Tibial nerve (tissue), 4 donors: ENCODE measurements at regions not wholly inside any gene's neighbourhood (a gene's known extent, or its start where the extent isn't known, plus 50 kb on each side); places are given as distances from the start of the nearest gene placed in this dataset.

Experiments used
- DNase-seq, 2 donors: peaks; one replicate each; pipeline ENCODE4 v3.0.0-alpha.2; 2019; ENCODE audit warnings: low spot score in 2 of 2
- H3K27ac ChIP-seq, 4 donors: fragments of 200-600 bp; sonication (generic) in 3 of 4; one replicate each; pipeline ENCODE4 v1.5.1; 2017 to 2019; ENCODE audit warnings: mild to moderate bottlenecking in 1 of 4
- H3K27me3 ChIP-seq, 2 donors: fragments of 200-600 bp; sonication (generic) in 1 of 2; one replicate each; pipeline versions ENCODE4 v1.5.1 to v1.6.0; 2017 to 2019
- H3K36me3 ChIP-seq, 3 donors: fragments of 200-600 bp; sonication (generic); one replicate each; pipeline ENCODE4 v1.5.1; 2018 to 2019
- H3K4me1 ChIP-seq, 4 donors: fragments of 200-600 bp; sonication (generic) in 3 of 4; one replicate each; pipeline ENCODE4 v1.5.1; 2017 to 2019
- H3K4me3 ChIP-seq, 4 donors: fragments of 200-600 bp; sonication (generic) in 3 of 4; one replicate each; pipeline ENCODE4 v1.5.1; 2017 to 2019; ENCODE audit warnings: mild to moderate bottlenecking in 1 of 4, moderate library complexity in 1 of 4
- H3K9me3 ChIP-seq, 4 donors: fragments of 200-600 bp; sonication (generic) in 3 of 4; one replicate each; pipeline ENCODE4 v1.5.1; 2017 to 2019
- EP300 ChIP-seq, 2 donors: sonication (generic); formaldehyde crosslinking; IDR thresholded peaks; one replicate each; pipeline ENCODE4 v1.6.1; 2017; ENCODE audit warnings: antibody characterized with exemption in 2 of 2, mild to moderate bottlenecking in 1 of 2
- POLR2A ChIP-seq, 2 donors: fragments of 450-650 bp; IDR thresholded peaks; one replicate each; pipeline ENCODE4 v1.6.1; 2017; ENCODE audit warnings: antibody characterized with exemption in 2 of 2, mild to moderate bottlenecking in 2 of 2, moderate library complexity in 2 of 2
- WGBS, 2 donors: methylation state at CpG; one replicate each; pipeline ENCODE4 v1.1.5; 2018; 5-methylcytosine and 5-hydroxymethylcytosine counted together
- TF ChIP-seq, protein P1 (sequence below), 5 experiments: fragments of 200-600 bp in 3 of 5; fragments of 450-650 bp in 2 of 5; sonication (generic) in 3 of 5; IDR thresholded peaks; one replicate each; pipeline ENCODE4 v1.5.1; 2016 to 2019; ENCODE audit warnings: antibody characterized with exemption in 5 of 5, mild to moderate bottlenecking in 3 of 5, moderate library complexity in 2 of 5

DNA sequence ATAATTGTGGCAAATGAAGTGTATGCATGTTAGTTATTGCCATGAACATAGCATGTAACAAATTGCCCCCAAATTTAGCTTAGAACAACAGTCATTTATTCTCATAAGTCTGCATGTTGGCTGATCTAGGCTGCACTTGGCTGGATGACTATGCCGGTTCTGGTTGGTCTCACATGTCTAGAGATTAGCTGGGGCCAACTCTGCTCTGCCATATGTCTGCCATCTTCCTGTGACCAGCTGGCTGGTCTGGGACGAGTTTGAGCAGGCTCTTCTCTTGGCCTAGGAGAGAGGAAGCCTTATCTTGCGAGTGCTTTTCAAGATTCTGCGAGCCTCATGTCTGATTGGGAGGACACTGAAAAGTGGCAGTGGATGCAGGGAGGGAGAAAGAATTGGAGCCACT is 198.3 kb upstream of the FAM78B start:
- Histone ChIP-seq H3K27ac (no peak overlapping the region), H3K36me3 (no peaks in the 10 kb centered on the region), H3K4me3 (no peak overlapping the region), H3K4me1 (no peaks in the 10 kb centered on the region), H3K27me3 (no peaks in the 10 kb centered on the region), H3K9me3 (no peaks in the 10 kb centered on the region)
- 92% methylated on average over 4 of the region's 4 CpGs for WGBS, 2 donors
- TF ChIP-seq POLR2A (IDR thresholded peaks at IDR 0.05), result no peak
- TF ChIP-seq EP300 (IDR thresholded peaks at IDR 0.05), result no peak
- TF ChIP-seq, protein P1, sequence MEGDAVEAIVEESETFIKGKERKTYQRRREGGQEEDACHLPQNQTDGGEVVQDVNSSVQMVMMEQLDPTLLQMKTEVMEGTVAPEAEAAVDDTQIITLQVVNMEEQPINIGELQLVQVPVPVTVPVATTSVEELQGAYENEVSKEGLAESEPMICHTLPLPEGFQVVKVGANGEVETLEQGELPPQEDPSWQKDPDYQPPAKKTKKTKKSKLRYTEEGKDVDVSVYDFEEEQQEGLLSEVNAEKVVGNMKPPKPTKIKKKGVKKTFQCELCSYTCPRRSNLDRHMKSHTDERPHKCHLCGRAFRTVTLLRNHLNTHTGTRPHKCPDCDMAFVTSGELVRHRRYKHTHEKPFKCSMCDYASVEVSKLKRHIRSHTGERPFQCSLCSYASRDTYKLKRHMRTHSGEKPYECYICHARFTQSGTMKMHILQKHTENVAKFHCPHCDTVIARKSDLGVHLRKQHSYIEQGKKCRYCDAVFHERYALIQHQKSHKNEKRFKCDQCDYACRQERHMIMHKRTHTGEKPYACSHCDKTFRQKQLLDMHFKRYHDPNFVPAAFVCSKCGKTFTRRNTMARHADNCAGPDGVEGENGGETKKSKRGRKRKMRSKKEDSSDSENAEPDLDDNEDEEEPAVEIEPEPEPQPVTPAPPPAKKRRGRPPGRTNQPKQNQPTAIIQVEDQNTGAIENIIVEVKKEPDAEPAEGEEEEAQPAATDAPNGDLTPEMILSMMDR (IDR thresholded peaks at IDR 0.05), result no peak
- DNase-seq, result no peak

DNA sequence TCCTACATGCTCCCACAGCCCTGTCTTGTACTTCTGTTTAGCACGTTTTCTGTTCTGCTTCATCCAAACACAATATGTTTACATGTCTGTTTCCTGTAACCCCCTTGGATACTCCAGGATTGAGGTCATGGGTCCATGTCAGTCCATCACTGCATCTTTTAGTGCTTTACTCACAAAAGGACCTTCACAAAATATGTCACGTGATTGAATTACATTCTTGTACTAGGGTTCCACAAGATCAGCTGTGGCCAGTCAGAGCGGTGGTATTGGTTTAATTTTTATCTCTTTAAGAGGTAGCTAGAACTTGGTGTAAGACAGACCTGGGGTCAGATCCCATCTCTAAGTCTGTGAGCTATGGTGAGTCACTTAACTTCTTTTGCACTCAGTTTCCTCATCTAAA is 201.2 kb upstream of the FAM78B start:
- Histone ChIP-seq H3K27me3 (no peaks in the 10 kb centered on the region), H3K9me3 (no peaks in the 10 kb centered on the region), H3K4me1 (no peaks in the 10 kb centered on the region), H3K27ac (no peak overlapping the region), H3K4me3 (no peak overlapping the region), H3K36me3 (no peaks in the 10 kb centered on the region)
- DNase-seq, result no peak
- 44 to 50% methylated on average over 3 of the region's 3 CpGs for WGBS, 2 donors
- TF ChIP-seq EP300 (IDR thresholded peaks at IDR 0.05) (no peak), POLR2A (IDR thresholded peaks at IDR 0.05) (no peak)
- TF ChIP-seq, protein P1 (IDR thresholded peaks at IDR 0.05), result no peak

DNA sequence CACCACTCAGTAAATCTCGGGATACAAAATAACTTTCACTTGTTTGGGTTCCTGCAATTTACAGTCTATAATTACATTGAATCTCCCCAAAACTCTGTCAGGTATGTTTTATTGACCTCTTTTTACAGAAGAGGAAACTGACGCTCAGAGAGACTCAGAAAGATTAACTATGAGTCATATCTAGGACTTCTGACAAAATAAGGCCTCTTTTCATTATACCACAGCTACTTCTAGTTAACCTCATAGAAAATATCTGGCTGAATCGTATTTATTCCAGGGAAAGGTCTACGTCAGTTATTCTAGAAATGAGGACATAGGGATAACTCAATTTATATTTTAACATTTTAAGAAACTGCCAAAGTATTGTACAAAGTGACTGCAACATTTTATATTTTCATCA is 211.1 kb upstream of the FAM78B start:
- H3K4me3 ChIP-seq, result no peak overlapping the region
- H3K9me3 ChIP-seq, result no peaks in the 10 kb centered on the region
- H3K4me1 ChIP-seq, result no peaks in the 10 kb centered on the region
- no peaks in the 10 kb centered on the region for H3K27me3 ChIP-seq
- DNase-seq, result no peak
- no peaks in the 10 kb centered on the region for H3K36me3 ChIP-seq
- TF ChIP-seq EP300 (IDR thresholded peaks at IDR 0.05), result no peak
- TF ChIP-seq, protein P1 (IDR thresholded peaks at IDR 0.05), result no peak
- TF ChIP-seq POLR2A (IDR thresholded peaks at IDR 0.05), result no peak
- no peak overlapping the region for H3K27ac ChIP-seq
- WGBS, 2 donors, result 64 to 67% methylated on average over 4 of the region's 4 CpGs

DNA sequence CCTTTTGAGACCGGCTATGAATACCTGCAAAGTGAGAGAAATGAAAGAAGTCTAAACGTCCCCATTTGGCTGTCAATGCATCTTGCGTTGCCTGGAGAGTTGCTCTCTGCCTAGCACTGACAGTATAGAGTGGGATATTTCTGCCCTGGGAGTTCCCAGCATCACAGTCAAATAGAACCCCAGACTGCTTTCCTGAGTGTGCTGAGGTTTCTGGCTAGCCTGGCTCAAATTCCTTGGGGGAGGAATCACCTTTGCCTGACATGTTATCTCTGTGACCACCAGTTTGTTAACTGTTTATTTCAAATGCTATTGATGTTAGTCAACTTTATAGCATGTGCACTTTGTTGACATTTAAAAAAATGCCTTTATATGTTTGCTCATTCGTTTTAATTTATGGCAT is 212.0 kb upstream of the FAM78B start:
- H3K9me3 ChIP-seq, result no peaks in the 10 kb centered on the region
- no peak overlapping the region for H3K27ac ChIP-seq
- WGBS, 2 donors, result 69 to 72% methylated on average over 4 of the region's 4 CpGs
- no peaks in the 10 kb centered on the region for H3K4me1 ChIP-seq
- H3K4me3 ChIP-seq, result no peak overlapping the region
- DNase-seq, result no peak
- no peaks in the 10 kb centered on the region for H3K36me3 ChIP-seq
- no peak for TF ChIP-seq POLR2A (IDR thresholded peaks at IDR 0.05)
- no peak for TF ChIP-seq EP300 (IDR thresholded peaks at IDR 0.05)
- TF ChIP-seq, protein P1 (IDR thresholded peaks at IDR 0.05), result no peak
- no peaks in the 10 kb centered on the region for H3K27me3 ChIP-seq

DNA sequence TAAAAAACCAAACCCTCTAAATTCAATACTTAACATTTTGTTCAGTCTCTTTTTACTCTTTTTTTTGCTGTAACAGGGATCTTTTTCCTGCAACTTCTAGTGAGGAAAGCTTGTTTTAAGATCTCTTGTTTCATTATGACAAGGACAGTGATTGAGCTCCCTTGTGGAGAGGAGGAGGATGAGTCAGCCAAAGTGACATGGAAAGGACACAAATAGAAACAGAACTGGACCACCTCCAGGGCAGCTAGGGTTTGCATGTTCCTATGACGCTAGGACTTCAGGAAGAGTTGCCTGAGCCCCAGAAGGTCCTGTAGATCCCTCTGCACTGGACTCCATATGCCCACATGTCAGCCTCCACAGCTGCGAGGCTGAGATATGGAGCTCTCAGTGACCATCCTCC is 212.6 kb upstream of the FAM78B start:
- H3K27ac ChIP-seq, result no peak overlapping the region
- H3K27me3 ChIP-seq, result no peaks in the 10 kb centered on the region
- 66 to 71% methylated on average over 2 of the region's 2 CpGs for WGBS, 2 donors
- H3K4me1 ChIP-seq, result no peaks in the 10 kb centered on the region
- H3K36me3 ChIP-seq, result no peaks in the 10 kb centered on the region
- H3K9me3 ChIP-seq, result no peaks in the 10 kb centered on the region
- no peak for TF ChIP-seq EP300 (IDR thresholded peaks at IDR 0.05)
- TF ChIP-seq POLR2A (IDR thresholded peaks at IDR 0.05), result no peak
- TF ChIP-seq, protein P1 (IDR thresholded peaks at IDR 0.05), result no peak
- H3K4me3 ChIP-seq, result no peak overlapping the region
- no peak for DNase-seq
